ENCODE measurements at regions not wholly inside any gene's neighbourhood (a gene's known extent, or its start where the extent isn't known, plus 50 kb on each side); places are given as distances from the start of the nearest gene placed in this dataset.

GRCh38 chr5:20109326-20109725 lies 121.3 kb upstream of the CDH18 start:
- Mint-ChIP-seq H3K27me3 (no peaks in the 10 kb centered on the region), H3K4me3 (no peak overlapping the region), H3K4me1 (no peaks in the 10 kb centered on the region), H3K9me3 (peaks cover 2 to 8% (median 4%) of the 10 kb centered on the region in 3 donors), H3K36me3 (no peaks in the 10 kb centered on the region), H3K27ac (no peak overlapping the region)

- peaks cover 2 to 12% (median 4%) of the 10 kb centered on the region in 3 donors for H3K9me3 Mint-ChIP-seq
- no peaks in the 10 kb centered on the region for H3K27me3 Mint-ChIP-seq
- H3K4me3 Mint-ChIP-seq = no peak overlapping the region
- H3K4me1 Mint-ChIP-seq = no peaks in the 10 kb centered on the region
- no peaks in the 10 kb centered on the region for H3K36me3 Mint-ChIP-seq
- no peak overlapping the region for H3K27ac Mint-ChIP-seq
These were observed 117.9 kb upstream of the CDH18 start for GRCh38 chr5:20105915-20106314.

GRCh38 chr5:20102293-20102692 lies 114.3 kb upstream of the CDH18 start:
- Mint-ChIP-seq H3K4me1 (no peaks in the 10 kb centered on the region), H3K9me3 (peaks cover 2 to 9% (median 5%) of the 10 kb centered on the region in 3 donors), H3K4me3 (no peak overlapping the region), H3K27ac (no peak overlapping the region), H3K27me3 (no peaks in the 10 kb centered on the region), H3K36me3 (no peaks in the 10 kb centered on the region)

GRCh38 chr5:20098694-20099093 lies 110.7 kb upstream of the CDH18 start:
- Mint-ChIP-seq H3K36me3 (no peaks in the 10 kb centered on the region), H3K4me3 (no peak overlapping the region), H3K27me3 (no peaks in the 10 kb centered on the region), H3K9me3 (peaks cover 0 to 9% (median 7%) of the 10 kb centered on the region in 3 donors), H3K27ac (no peak overlapping the region), H3K4me1 (no peaks in the 10 kb centered on the region)

GRCh38 chr5:20088361-20088760 lies 100.4 kb upstream of the CDH18 start:
- no peak overlapping the region for H3K4me3 Mint-ChIP-seq
- H3K27ac Mint-ChIP-seq = no peak overlapping the region
- H3K9me3 Mint-ChIP-seq = peaks cover 2 to 9% (median 7%) of the 10 kb centered on the region in 3 donors

GRCh38 chr5:20087299-20087698 lies 99.3 kb upstream of the CDH18 start:
- H3K4me3 Mint-ChIP-seq = no peak overlapping the region
- H3K4me1 Mint-ChIP-seq = no peaks in the 10 kb centered on the region
- H3K27ac Mint-ChIP-seq = no peak overlapping the region
- peaks cover 6 to 13% (median 7%) of the 10 kb centered on the region in 3 donors for H3K9me3 Mint-ChIP-seq
- H3K27me3 Mint-ChIP-seq = no peaks in the 10 kb centered on the region
- H3K36me3 Mint-ChIP-seq = no peaks in the 10 kb centered on the region

More at GRCh38 chr5:20088361-20088760, 100.4 kb upstream of the CDH18 start:
- no peaks in the 10 kb centered on the region for H3K4me1 Mint-ChIP-seq
- no peaks in the 10 kb centered on the region for H3K27me3 Mint-ChIP-seq
- no peaks in the 10 kb centered on the region for H3K36me3 Mint-ChIP-seq

- H3K4me3 Mint-ChIP-seq = no peak overlapping the region
- H3K36me3 Mint-ChIP-seq = no peaks in the 10 kb centered on the region
- H3K27ac Mint-ChIP-seq = no peak overlapping the region
- H3K27me3 Mint-ChIP-seq = no peaks in the 10 kb centered on the region
- no peaks in the 10 kb centered on the region for H3K4me1 Mint-ChIP-seq
- H3K9me3 Mint-ChIP-seq = no peaks in the 10 kb centered on the region
These were observed 89.2 kb upstream of the CDH18 start for GRCh38 chr5:20077186-20077585.

- Mint-ChIP-seq H3K9me3 (peaks cover 0 to 8% (median 3%) of the 10 kb centered on the region in 3 donors), H3K27me3 (no peaks in the 10 kb centered on the region), H3K36me3 (no peaks in the 10 kb centered on the region), H3K27ac (no peak overlapping the region), H3K4me3 (no peak overlapping the region), H3K4me1 (no peaks in the 10 kb centered on the region)
These were observed 68.9 kb upstream of the CDH18 start for GRCh38 chr5:20056933-20057332.

GRCh38 chr5:20055301-20055700 lies 67.3 kb upstream of the CDH18 start:
- H3K9me3 Mint-ChIP-seq = peaks cover 0 to 13% (median 3%) of the 10 kb centered on the region in 3 donors
- H3K36me3 Mint-ChIP-seq = no peaks in the 10 kb centered on the region
- H3K4me3 Mint-ChIP-seq = no peak overlapping the region
- no peak overlapping the region for H3K27ac Mint-ChIP-seq
- H3K27me3 Mint-ChIP-seq = no peaks in the 10 kb centered on the region
- H3K4me1 Mint-ChIP-seq = no peaks in the 10 kb centered on the region

GRCh38 chr5:20050262-20050661 lies 62.3 kb upstream of the CDH18 start:
- no peaks in the 10 kb centered on the region for H3K36me3 Mint-ChIP-seq
- no peaks in the 10 kb centered on the region for H3K27me3 Mint-ChIP-seq
- peaks cover 2 to 15% (median 5%) of the 10 kb centered on the region in 3 donors for H3K9me3 Mint-ChIP-seq
- H3K4me3 Mint-ChIP-seq = no peak overlapping the region
- H3K4me1 Mint-ChIP-seq = no peaks in the 10 kb centered on the region
- H3K27ac Mint-ChIP-seq = no peak overlapping the region

GRCh38 chr5:20044460-20044859 lies 56.5 kb upstream of the CDH18 start:
- Mint-ChIP-seq H3K27ac (no peak overlapping the region), H3K36me3 (no peaks in the 10 kb centered on the region), H3K9me3 (peaks cover 2 to 5% (median 3%) of the 10 kb centered on the region in 3 donors), H3K4me3 (no peak overlapping the region), H3K27me3 (no peaks in the 10 kb centered on the region), H3K4me1 (no peaks in the 10 kb centered on the region)

GRCh38 chr5:20041326-20042274 lies 53.6 kb upstream of the CDH18 start:
- no peak overlapping the region for H3K4me3 Mint-ChIP-seq
- H3K4me1 Mint-ChIP-seq = no peaks in the 10 kb centered on the region
- H3K9me3 Mint-ChIP-seq = peaks cover 4 to 5% (median 4%) of the 10 kb centered on the region in 3 donors
- H3K36me3 Mint-ChIP-seq = no peaks in the 10 kb centered on the region
- no peaks in the 10 kb centered on the region for H3K27me3 Mint-ChIP-seq
- no peak overlapping the region for H3K27ac Mint-ChIP-seq

GRCh38 chr5:20040901-20041300 lies 52.9 kb upstream of the CDH18 start:
- H3K9me3 Mint-ChIP-seq = peaks cover 2 to 5% (median 4%) of the 10 kb centered on the region in 3 donors
- no peak overlapping the region for H3K27ac Mint-ChIP-seq
- H3K27me3 Mint-ChIP-seq = no peaks in the 10 kb centered on the region
- no peaks in the 10 kb centered on the region for H3K4me1 Mint-ChIP-seq
- no peaks in the 10 kb centered on the region for H3K36me3 Mint-ChIP-seq
- H3K4me3 Mint-ChIP-seq = no peak overlapping the region
